LNCaP clone FGC (cell line): ENCODE measurements at regions not wholly inside any gene's neighbourhood (a gene's known extent, or its start where the extent isn't known, plus 50 kb on each side); places are given as distances from the start of the nearest gene placed in this dataset.

Experiments
- DNase-seq: peaks from one replicate; pipeline ENCODE4 v3.0.0-alpha.2; 2011; ENCODE audit warnings: low read depth
- H3K4me3 ChIP-seq: 2 replicates; pipeline ENCODE4 v1.5.1; 2011; ENCODE audit warnings: mild to moderate bottlenecking, low read depth, low read length, control low read depth
- CTCF ChIP-seq: IDR thresholded peaks from 2 replicates; pipeline ENCODE4 v1.5.1; 2012; ENCODE audit warnings: mild to moderate bottlenecking; ENCODE audit not compliant: control insufficient read depth, insufficient read depth; ENCODE audit errors: extremely low read depth

GRCh38 chr1:82318921-82319320 is 518.2 kb downstream of the ADGRL2 start:
- DNase-seq: no peak
- TF ChIP-seq CTCF: no peak
- H3K4me3 ChIP-seq: no peak overlapping the region

- no peak for DNase-seq
- H3K4me3 ChIP-seq: no peak overlapping the region
- no peak for TF ChIP-seq CTCF
Measured at GRCh38 chr1:82318265-82318664, 517.5 kb downstream of the ADGRL2 start.

- no peak for TF ChIP-seq CTCF
- no peak overlapping the region for H3K4me3 ChIP-seq
Measured at GRCh38 chr1:82317671-82318070, 516.9 kb downstream of the ADGRL2 start.

GRCh38 chr1:82299656-82300055 is 498.9 kb downstream of the ADGRL2 start:
- no peak overlapping the region for H3K4me3 ChIP-seq
- TF ChIP-seq CTCF: no peak
- no peak for DNase-seq

More at GRCh38 chr1:82317671-82318070, 516.9 kb downstream of the ADGRL2 start:
- no peak for DNase-seq

GRCh38 chr1:82299056-82299455 is 498.3 kb downstream of the ADGRL2 start:
- H3K4me3 ChIP-seq: no peak overlapping the region

GRCh38 chr1:82297139-82297896 is 496.6 kb downstream of the ADGRL2 start:
- DNase-seq: no peak
- TF ChIP-seq CTCF: no peak
- no peak overlapping the region for H3K4me3 ChIP-seq

More at GRCh38 chr1:82299056-82299455, 498.3 kb downstream of the ADGRL2 start:
- TF ChIP-seq CTCF: no peak
- no peak for DNase-seq

- no peak overlapping the region for H3K4me3 ChIP-seq
- DNase-seq: no peak
- no peak for TF ChIP-seq CTCF
Measured at GRCh38 chr1:82287556-82287955, 486.8 kb downstream of the ADGRL2 start.
